SU-DHL-6 (cell line): ENCODE measurements at regions not wholly inside any gene's neighbourhood (a gene's known extent, or its start where the extent isn't known, plus 50 kb on each side); places are given as distances from the start of the nearest gene placed in this dataset.

Experiments
- H2AFZ ChIP-seq: fragments of 200-600 bp; sonication (generic); 2 replicates; pipeline ENCODE4 v1.6.1; 2014; ENCODE audit warnings: low read depth, mild to moderate bottlenecking, moderate library complexity, mixed read lengths, antibody characterized with exemption, low read length; ENCODE audit not compliant: severe bottlenecking
- H3F3A ChIP-seq: fragments of 200-600 bp; shearing (Covaris generic); 2 replicates; pipeline ENCODE4 v1.6.0; 2016; ENCODE audit warnings: antibody characterized with exemption, mild to moderate bottlenecking; ENCODE audit not compliant: insufficient read depth
- H3K27ac ChIP-seq: fragments of 200-600 bp; sonication (generic); 2 replicates; pipeline ENCODE4 v1.5.1; 2016; ENCODE audit warnings: low read depth, mild to moderate bottlenecking, low read length, moderate library complexity, mixed read lengths
- H3K27me3 ChIP-seq: fragments of 200-600 bp; sonication (generic), shearing (Covaris generic); 2 replicates; pipeline ENCODE4 v1.6.0; 2014; ENCODE audit warnings: mild to moderate bottlenecking, low read length
- H3K36me3 ChIP-seq: fragments of 200-600 bp; sonication (generic); 2 replicates; pipeline ENCODE4 v1.6.1; 2014; ENCODE audit warnings: mild to moderate bottlenecking, low read length, mixed read lengths
- H3K4me2 ChIP-seq: fragments of 300-600, 200-600 bp; shearing (Covaris generic), sonication (generic); 2 replicates; pipeline ENCODE4 v1.6.0; 2014; ENCODE audit warnings: low read length, low read depth, mild to moderate bottlenecking; ENCODE audit not compliant: poor library complexity, severe bottlenecking
- H3K4me3 ChIP-seq: fragments of 200-600 bp; sonication (generic); 2 replicates; pipeline ENCODE4 v1.5.1; 2014; ENCODE audit warnings: antibody characterized with exemption, low read length, mild to moderate bottlenecking, mixed read lengths; ENCODE audit not compliant: insufficient read depth, poor library complexity, severe bottlenecking
- H3K79me2 ChIP-seq: fragments of 200-600 bp; sonication (generic); 2 replicates; pipeline ENCODE4 v1.6.1; 2014; ENCODE audit warnings: mild to moderate bottlenecking, low read length, moderate library complexity; ENCODE audit not compliant: insufficient read depth
- H3K9ac ChIP-seq: fragments of 200-600 bp; sonication (generic); 2 replicates; pipeline ENCODE4 v1.7.0; 2014; ENCODE audit warnings: mild to moderate bottlenecking, low read length
- H3K9me2 ChIP-seq: fragments of 200-600 bp; sonication (generic); replicated peaks from 2 replicates; pipeline ENCODE4 v1.6.1; 2014; ENCODE audit warnings: low read length; ENCODE audit not compliant: insufficient read depth
- H3K9me3 ChIP-seq: fragments of 200-600 bp; sonication (generic); 2 replicates; pipeline ENCODE4 v1.6.1; 2014; ENCODE audit warnings: low read length, mixed read lengths; ENCODE audit not compliant: insufficient read depth
- H4K20me1 ChIP-seq: fragments of 200-600 bp; sonication (generic); 2 replicates; pipeline ENCODE4 v1.6.1; 2014; ENCODE audit warnings: low read depth, mild to moderate bottlenecking, antibody characterized with exemption, low read length, moderate library complexity, mixed read lengths
- EZH2phosphoT487 ChIP-seq: fragments of 200-600 bp; sonication (generic), shearing (Covaris generic); conservative IDR thresholded peaks from 2 replicates; pipeline ENCODE4 v1.6.1; 2018; ENCODE audit warnings: mild to moderate bottlenecking, antibody characterized with exemption, low read length, moderate library complexity, mixed read lengths
- TF ChIP-seq, protein P1 (sequence below): fragments of 200-600 bp; sonication (generic); IDR thresholded peaks from one replicate; pipeline ENCODE4 v1.5.1; 2017; ENCODE audit warnings: antibody characterized with exemption, mild to moderate bottlenecking, low read length, moderate library complexity; ENCODE audit not compliant: insufficient read depth, poor library complexity, severe bottlenecking

DNA sequence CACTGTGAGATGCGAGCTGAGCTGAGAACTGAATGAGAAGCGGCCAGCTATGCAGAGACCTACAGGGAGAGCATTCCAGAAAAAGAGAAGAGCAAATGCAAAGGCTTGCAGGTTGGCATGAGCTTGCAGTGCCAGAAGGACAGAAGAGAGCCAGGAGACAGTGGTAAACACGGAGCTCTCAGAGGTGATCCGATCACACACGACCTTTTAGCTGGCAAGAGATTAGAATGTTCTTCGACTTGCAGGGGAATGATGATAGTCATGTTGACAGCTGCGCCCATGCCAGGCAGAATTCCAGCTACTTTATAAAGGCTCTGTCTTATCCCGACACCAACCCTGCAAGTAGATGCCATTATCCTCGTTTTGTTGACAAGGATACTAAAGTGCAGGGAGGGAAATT lies 256.8 kb downstream of the VRK1 start:
- Histone ChIP-seq H3F3A (no peaks in the 10 kb centered on the region), H3K27me3 (no peaks in the 10 kb centered on the region), H3K36me3 (no peaks in the 10 kb centered on the region), H4K20me1 (no peaks in the 10 kb centered on the region), H2AFZ (no peak overlapping the region), H3K9ac (no peak overlapping the region), H3K4me3 (no peak overlapping the region), H3K4me2 (no peak overlapping the region), H3K79me2 (no peaks in the 10 kb centered on the region), H3K9me3 (no peaks in the 10 kb centered on the region), H3K9me2 (no peaks in the 10 kb centered on the region), H3K27ac (no peak overlapping the region)
- TF ChIP-seq, protein P1, sequence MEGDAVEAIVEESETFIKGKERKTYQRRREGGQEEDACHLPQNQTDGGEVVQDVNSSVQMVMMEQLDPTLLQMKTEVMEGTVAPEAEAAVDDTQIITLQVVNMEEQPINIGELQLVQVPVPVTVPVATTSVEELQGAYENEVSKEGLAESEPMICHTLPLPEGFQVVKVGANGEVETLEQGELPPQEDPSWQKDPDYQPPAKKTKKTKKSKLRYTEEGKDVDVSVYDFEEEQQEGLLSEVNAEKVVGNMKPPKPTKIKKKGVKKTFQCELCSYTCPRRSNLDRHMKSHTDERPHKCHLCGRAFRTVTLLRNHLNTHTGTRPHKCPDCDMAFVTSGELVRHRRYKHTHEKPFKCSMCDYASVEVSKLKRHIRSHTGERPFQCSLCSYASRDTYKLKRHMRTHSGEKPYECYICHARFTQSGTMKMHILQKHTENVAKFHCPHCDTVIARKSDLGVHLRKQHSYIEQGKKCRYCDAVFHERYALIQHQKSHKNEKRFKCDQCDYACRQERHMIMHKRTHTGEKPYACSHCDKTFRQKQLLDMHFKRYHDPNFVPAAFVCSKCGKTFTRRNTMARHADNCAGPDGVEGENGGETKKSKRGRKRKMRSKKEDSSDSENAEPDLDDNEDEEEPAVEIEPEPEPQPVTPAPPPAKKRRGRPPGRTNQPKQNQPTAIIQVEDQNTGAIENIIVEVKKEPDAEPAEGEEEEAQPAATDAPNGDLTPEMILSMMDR = no peak
- TF ChIP-seq EZH2phosphoT487 = no peak

DNA sequence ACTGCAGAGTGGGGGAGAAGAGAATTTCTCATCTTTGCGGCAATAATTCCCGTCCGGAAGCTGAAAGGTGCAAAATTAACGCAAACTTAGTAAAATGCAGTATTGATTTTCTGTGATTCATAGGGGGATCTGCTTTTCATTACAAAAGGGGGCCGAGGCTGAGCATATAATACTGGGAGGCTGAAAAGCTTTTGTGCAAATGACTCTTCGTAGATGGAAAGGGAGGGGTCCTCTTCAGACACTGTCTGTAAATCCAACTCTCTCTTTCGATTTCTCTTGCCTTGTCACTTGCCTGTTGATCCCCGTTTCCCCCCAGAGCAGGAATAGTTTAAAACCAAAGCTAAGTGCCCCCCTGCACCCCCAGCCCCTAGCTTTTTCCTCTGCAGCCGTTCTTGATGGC lies 258.2 kb downstream of the VRK1 start:
- Histone ChIP-seq H3F3A (no peaks in the 10 kb centered on the region), H3K9ac (no peak overlapping the region), H3K4me3 (no peak overlapping the region), H3K27ac (no peak overlapping the region), H3K27me3 (no peaks in the 10 kb centered on the region), H4K20me1 (no peaks in the 10 kb centered on the region), H3K4me2 (no peak overlapping the region), H3K79me2 (no peaks in the 10 kb centered on the region), H2AFZ (no peak overlapping the region), H3K9me3 (no peaks in the 10 kb centered on the region), H3K36me3 (no peaks in the 10 kb centered on the region), H3K9me2 (no peaks in the 10 kb centered on the region)
- no peak for TF ChIP-seq EZH2phosphoT487

DNA sequence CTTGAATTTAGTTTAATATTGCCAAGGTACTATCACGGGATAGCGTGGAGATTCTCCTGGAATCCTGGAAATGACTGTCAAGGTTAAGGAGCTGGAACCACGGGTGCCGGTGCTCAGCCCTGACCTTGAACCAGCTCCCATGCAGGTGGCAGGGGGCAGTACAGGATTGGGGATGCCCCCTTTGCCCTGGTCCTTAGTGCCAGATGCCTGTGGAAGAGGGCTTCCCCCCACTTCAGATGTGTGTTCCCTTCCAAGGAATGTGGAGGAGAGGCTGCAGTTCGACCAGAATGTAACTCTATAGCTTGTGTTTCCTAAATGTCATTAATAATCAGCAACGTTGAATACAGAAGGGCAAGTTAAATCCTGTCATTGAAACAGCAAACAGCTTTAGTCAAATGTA lies 258.9 kb downstream of the VRK1 start:
- H3K9me2 ChIP-seq = no peaks in the 10 kb centered on the region
- TF ChIP-seq, protein P1 = no peak
- no peak for TF ChIP-seq EZH2phosphoT487
- H3K4me3 ChIP-seq = no peak overlapping the region
- H3K9me3 ChIP-seq = no peaks in the 10 kb centered on the region
- no peaks in the 10 kb centered on the region for H3K27me3 ChIP-seq
- H3K4me2 ChIP-seq = no peak overlapping the region
- no peak overlapping the region for H3K27ac ChIP-seq
- H3K79me2 ChIP-seq = no peaks in the 10 kb centered on the region
- H3K36me3 ChIP-seq = no peaks in the 10 kb centered on the region
- no peak overlapping the region for H3K9ac ChIP-seq
- H4K20me1 ChIP-seq = no peaks in the 10 kb centered on the region
- no peak overlapping the region for H2AFZ ChIP-seq
- H3F3A ChIP-seq = no peaks in the 10 kb centered on the region

DNA sequence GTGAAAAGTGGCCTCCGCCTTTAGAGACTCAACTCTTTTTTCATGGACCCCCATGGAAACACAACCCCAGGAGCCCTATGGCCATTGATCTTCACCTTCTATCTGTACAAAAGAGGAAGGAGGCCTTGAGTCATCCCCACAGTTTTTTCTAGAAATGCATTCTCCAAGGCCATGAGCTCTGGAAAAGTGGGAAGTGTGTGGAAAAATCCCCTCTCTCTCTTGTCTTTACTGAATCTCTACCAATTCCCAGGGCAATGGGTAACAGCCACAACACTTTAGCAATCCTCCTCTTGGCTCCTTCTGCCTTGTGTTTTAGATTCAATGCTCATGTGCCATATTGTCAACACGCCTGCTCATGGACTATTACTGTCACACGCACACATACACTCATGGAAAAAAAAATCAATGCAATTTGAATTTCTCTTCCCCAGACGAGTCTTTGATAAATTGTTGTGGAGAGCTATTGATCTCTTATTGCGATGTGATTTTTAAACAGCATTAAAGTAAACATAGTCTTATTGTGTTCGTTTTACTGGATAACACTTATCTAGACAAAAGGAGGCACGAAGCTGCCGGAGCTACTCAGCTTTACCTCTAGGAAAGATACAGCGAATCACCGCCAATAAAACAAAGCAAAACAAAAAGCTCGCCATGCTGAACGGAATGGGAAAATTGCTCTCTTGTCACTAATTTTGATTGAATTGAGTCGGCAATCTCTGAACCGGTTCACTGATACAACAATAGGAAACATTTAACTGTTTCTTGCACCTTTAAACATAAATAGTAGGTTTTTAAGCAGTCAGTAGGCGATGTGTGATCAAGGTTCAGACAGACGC lies 260.3 kb downstream of the VRK1 start:
- no peak for TF ChIP-seq EZH2phosphoT487
- TF ChIP-seq, protein P1 = no peak

More for the DNA sequence above, 260.3 kb downstream of the VRK1 start:
- Histone ChIP-seq H3F3A (no peaks in the 10 kb centered on the region), H3K9me2 (no peaks in the 10 kb centered on the region), H3K79me2 (no peaks in the 10 kb centered on the region), H3K4me2 (no peak overlapping the region), H3K9me3 (no peaks in the 10 kb centered on the region), H3K27ac (no peak overlapping the region), H2AFZ (no peak overlapping the region), H4K20me1 (no peaks in the 10 kb centered on the region), H3K4me3 (no peak overlapping the region), H3K9ac (no peak overlapping the region), H3K27me3 (no peaks in the 10 kb centered on the region), H3K36me3 (no peaks in the 10 kb centered on the region)
